ENCODE measurements at regions not wholly inside any gene's neighbourhood (a gene's known extent, or its start where the extent isn't known, plus 50 kb on each side); places are given as distances from the start of the nearest gene placed in this dataset.

- TF ChIP-seq POLR2A (IDR thresholded peaks at IDR 0.05) (no peak), CTCF (IDR thresholded peaks at IDR 0.05) (no peak), EP300 (IDR thresholded peaks at IDR 0.05) (no peak)
These were observed 81.8 kb upstream of the SPACA1 start for GRCh38 chr6:87965806-87966205.

All from ovary (tissue), 3 donors.